ENCODE measurements at regions not wholly inside any gene's neighbourhood (a gene's known extent, or its start where the extent isn't known, plus 50 kb on each side); places are given as distances from the start of the nearest gene placed in this dataset.
"Not testable (repeated sequence)": the region's sequence is repeated elsewhere in the genome, so short reads cannot be mapped to it uniquely, and the experiment has no call there.

DNA sequence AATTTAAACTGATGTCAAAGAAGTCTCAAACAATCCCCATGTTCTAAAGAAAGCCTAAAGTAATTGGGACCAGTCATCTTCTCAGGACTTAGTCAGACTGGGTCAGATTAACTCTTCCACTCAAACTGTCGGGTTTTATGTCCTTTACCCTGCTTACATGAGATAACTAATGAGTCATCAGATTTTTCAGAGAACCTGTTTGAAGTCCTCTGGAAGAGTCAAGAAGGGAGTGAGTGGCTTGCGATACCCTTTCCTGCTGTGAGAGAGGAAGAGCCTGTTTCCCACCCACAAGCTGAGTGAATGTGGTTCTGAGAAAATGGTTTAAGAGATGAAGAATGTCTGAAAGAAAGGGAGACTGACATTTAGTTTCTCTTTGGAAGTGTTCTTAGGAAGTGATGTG, 1866.7 kb upstream of the C9orf72 start:
- H3K4me1 Mint-ChIP-seq = no peaks in the 10 kb centered on the region
- H3K9me3 ChIP-seq = no peaks in the 10 kb centered on the region
- H3K4me1 ChIP-seq (ENCODE audit: control insufficient read depth in 1 of 2, extremely low read depth in 1 of 2, insufficient read depth in 2 of 2, low read length in 2 of 2) = no peaks in the 10 kb centered on the region
- no peak overlapping the region for H3K4me3 Mint-ChIP-seq
- no peak overlapping the region for H3K27ac Mint-ChIP-seq
- 0% methylated on average over 1 of the region's 2 CpGs for WGBS (ENCODE audit: insufficient coverage)
- DNase-seq (no peak), ATAC-seq (replicated peaks in 1 of 4) (no peak)
- CTCF ChIA-PET = no interaction called here
- H3K36me3 ChIP-seq (ENCODE audit: control insufficient read depth in 2 of 2, extremely low read depth in 1 of 2, insufficient read depth in 1 of 2, low read length in 1 of 2) = no peaks in the 10 kb centered on the region
- no peak overlapping the region for H3K27ac ChIP-seq (ENCODE audit: low read length)
- POLR2A ChIA-PET = no interaction called here
- H3K36me3 Mint-ChIP-seq = no peaks in the 10 kb centered on the region
- H3K9me3 Mint-ChIP-seq = peaks cover 6 to 8% (median 6%) of the 10 kb centered on the region in 3 donors
- no peaks in the 10 kb centered on the region for H3K27me3 ChIP-seq (replicated peaks in 1 of 2; ENCODE audit: control insufficient read depth in 2 of 2, extremely low read depth in 1 of 2, insufficient read depth in 2 of 2, low read length in 1 of 2)
- no peaks in the 10 kb centered on the region for H3K27me3 Mint-ChIP-seq
- no peak overlapping the region for H3K4me3 ChIP-seq (ENCODE audit: control insufficient read depth in 1 of 2, extremely low read depth in 1 of 2, low read length in 1 of 2)

DNA sequence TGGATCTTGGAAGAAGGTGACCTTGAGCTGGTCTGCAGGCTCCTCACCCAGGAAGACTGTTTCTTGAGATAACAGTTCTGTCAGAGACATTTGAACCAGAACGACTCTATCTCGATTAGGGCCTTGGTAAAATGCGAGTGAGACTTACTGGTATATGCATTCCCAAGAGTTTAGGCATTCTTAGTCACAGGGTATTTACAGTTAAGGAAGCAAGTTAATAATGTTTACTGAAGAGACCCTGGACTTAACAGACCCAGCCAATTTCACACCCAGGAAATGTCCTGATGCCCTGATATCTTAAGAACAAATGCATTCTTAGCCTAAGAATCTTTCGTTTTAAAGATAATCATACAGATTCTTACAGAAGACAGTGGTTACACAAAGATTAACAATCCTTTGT, 1867.2 kb upstream of the C9orf72 start:
- no peaks in the 10 kb centered on the region for H3K4me1 Mint-ChIP-seq
- Histone ChIP-seq H3K27me3 (replicated peaks in 1 of 2; ENCODE audit: control insufficient read depth in 2 of 2, extremely low read depth in 1 of 2, insufficient read depth in 2 of 2, low read length in 1 of 2) (no peaks in the 10 kb centered on the region), H3K4me3 (ENCODE audit: control insufficient read depth in 1 of 2, extremely low read depth in 1 of 2, low read length in 1 of 2) (no peak overlapping the region), H3K27ac (ENCODE audit: low read length) (no peak overlapping the region), H3K9me3 (no peaks in the 10 kb centered on the region), H3K4me1 (ENCODE audit: control insufficient read depth in 1 of 2, extremely low read depth in 1 of 2, insufficient read depth in 2 of 2, low read length in 2 of 2) (no peaks in the 10 kb centered on the region), H3K36me3 (ENCODE audit: control insufficient read depth in 2 of 2, extremely low read depth in 1 of 2, insufficient read depth in 1 of 2, low read length in 1 of 2) (no peaks in the 10 kb centered on the region)
- ATAC-seq (replicated peaks in 1 of 4) = no peak
- 83% methylated on average over 1 of the region's 4 CpGs for WGBS (ENCODE audit: insufficient coverage)
- no peak for DNase-seq
- no peak overlapping the region for H3K27ac Mint-ChIP-seq
- ChIA-PET POLR2A (no interaction called here), CTCF (no interaction called here)
- no peaks in the 10 kb centered on the region for H3K36me3 Mint-ChIP-seq
- H3K27me3 Mint-ChIP-seq = no peaks in the 10 kb centered on the region
- H3K9me3 Mint-ChIP-seq = peaks cover 6 to 8% (median 6%) of the 10 kb centered on the region in 3 donors
- H3K4me3 Mint-ChIP-seq = no peak overlapping the region

DNA sequence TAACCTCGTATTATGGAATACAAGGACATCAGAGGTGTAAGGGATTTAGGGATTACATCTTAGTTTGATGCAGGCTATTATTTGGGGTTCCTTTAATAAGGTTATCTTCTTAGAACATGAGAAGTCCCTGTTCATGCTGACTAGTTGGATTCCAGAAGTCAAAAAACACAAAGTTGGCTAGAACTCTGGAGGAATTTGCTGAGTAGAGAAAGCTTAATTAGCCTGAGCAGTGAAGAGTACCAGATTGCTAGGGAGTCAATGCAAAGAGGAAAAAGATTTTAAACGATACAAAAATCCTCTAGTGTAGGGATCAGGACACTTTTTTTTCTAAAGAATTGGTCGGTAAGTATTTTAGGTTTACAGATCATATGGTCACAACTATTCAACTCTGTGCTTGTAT, 1872.5 kb upstream of the C9orf72 start:
- H3K4me3 Mint-ChIP-seq = no peak overlapping the region
- H3K9me3 ChIP-seq = no peaks in the 10 kb centered on the region
- CTCF ChIA-PET = no interaction called here
- no peaks in the 10 kb centered on the region for H3K4me1 ChIP-seq (ENCODE audit: control insufficient read depth in 1 of 2, extremely low read depth in 1 of 2, insufficient read depth in 2 of 2, low read length in 2 of 2)
- H3K9me3 Mint-ChIP-seq = peaks cover 6 to 13% (median 10%) of the 10 kb centered on the region in 3 donors
- DNase-seq (no peak), ATAC-seq (replicated peaks in 1 of 4) (no peak)
- POLR2A ChIA-PET = no interaction called here
- H3K4me1 Mint-ChIP-seq = no peaks in the 10 kb centered on the region
- no peak overlapping the region for H3K27ac ChIP-seq (ENCODE audit: low read length)
- WGBS (ENCODE audit: insufficient coverage) = 75% methylated on average over 1 of the region's 3 CpGs
- H3K36me3 Mint-ChIP-seq = no peaks in the 10 kb centered on the region
- no peaks in the 10 kb centered on the region for H3K27me3 Mint-ChIP-seq
- no peak overlapping the region for H3K4me3 ChIP-seq (ENCODE audit: control insufficient read depth in 1 of 2, extremely low read depth in 1 of 2, low read length in 1 of 2)
- H3K27ac Mint-ChIP-seq = no peak overlapping the region
- H3K36me3 ChIP-seq (ENCODE audit: control insufficient read depth in 2 of 2, extremely low read depth in 1 of 2, insufficient read depth in 1 of 2, low read length in 1 of 2) = no peaks in the 10 kb centered on the region
- no peaks in the 10 kb centered on the region for H3K27me3 ChIP-seq (replicated peaks in 1 of 2; ENCODE audit: control insufficient read depth in 2 of 2, extremely low read depth in 1 of 2, insufficient read depth in 2 of 2, low read length in 1 of 2)

DNA sequence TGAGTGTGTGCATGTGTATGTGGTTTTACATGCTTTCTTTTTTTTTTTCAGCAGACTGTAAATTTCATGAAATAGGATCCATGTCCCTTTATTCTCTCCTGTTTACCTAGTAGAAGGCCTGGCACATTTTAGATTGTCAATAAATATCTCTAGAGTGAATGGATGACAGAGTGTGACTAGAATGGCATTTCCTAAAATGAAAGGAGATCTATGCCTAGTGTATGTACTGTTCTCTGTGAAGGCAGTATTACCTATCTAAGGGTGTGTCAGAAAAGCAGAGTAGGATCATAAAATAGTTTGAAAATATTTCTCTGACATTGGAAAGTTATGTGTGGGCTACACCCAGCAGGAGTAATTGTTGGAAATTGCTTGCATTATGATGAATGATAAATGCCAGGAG, 1876.0 kb upstream of the C9orf72 start:
- Mint-ChIP-seq H3K36me3 (no peaks in the 10 kb centered on the region), H3K4me1 (no peaks in the 10 kb centered on the region), H3K27me3 (no peaks in the 10 kb centered on the region), H3K9me3 (peaks cover 7 to 15% (median 14%) of the 10 kb centered on the region in 3 donors), H3K27ac (no peak overlapping the region), H3K4me3 (no peak overlapping the region)
- Histone ChIP-seq H3K27ac (ENCODE audit: low read length) (no peak overlapping the region), H3K4me1 (ENCODE audit: control insufficient read depth in 1 of 2, extremely low read depth in 1 of 2, insufficient read depth in 2 of 2, low read length in 2 of 2) (no peaks in the 10 kb centered on the region), H3K36me3 (ENCODE audit: control insufficient read depth in 2 of 2, extremely low read depth in 1 of 2, insufficient read depth in 1 of 2, low read length in 1 of 2) (no peaks in the 10 kb centered on the region), H3K4me3 (ENCODE audit: control insufficient read depth in 1 of 2, extremely low read depth in 1 of 2, low read length in 1 of 2) (no peak overlapping the region), H3K9me3 (no peaks in the 10 kb centered on the region), H3K27me3 (replicated peaks in 1 of 2; ENCODE audit: control insufficient read depth in 2 of 2, extremely low read depth in 1 of 2, insufficient read depth in 2 of 2, low read length in 1 of 2) (no peaks in the 10 kb centered on the region)
- ATAC-seq (replicated peaks in 1 of 4) (no peak), DNase-seq (no peak)
- CTCF ChIA-PET = no interaction called here
- POLR2A ChIA-PET = no interaction called here

DNA sequence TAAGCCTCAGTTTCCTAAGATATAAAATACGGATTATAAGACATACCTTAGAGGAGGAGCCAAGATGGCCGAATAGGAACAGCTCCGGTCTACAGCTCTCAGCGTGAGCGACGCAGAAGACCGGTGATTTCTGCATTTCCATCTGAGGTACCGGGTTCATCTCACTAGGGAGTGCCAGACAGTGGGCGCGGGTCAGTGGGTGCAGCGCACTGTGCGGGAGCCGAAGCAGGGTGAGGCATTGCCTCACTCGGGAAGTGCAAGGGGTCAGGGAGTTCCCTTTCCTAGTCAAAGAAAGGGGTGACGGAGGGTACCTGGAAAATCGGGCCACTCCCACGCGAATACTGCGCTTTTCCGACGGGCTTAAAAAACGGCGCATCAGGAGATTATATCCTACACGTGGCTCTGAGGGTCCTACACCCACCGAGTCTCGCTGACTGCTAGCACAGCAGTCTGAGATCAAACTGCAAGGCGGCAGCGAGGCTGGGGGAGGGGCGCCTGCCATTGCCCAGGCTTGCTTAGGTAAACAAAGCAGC, 1877.1 kb upstream of the C9orf72 start:
- peaks cover 7 to 15% (median 14%) of the 10 kb centered on the region in 3 donors for H3K9me3 Mint-ChIP-seq
- H3K27me3 ChIP-seq (replicated peaks in 1 of 2; ENCODE audit: control insufficient read depth in 2 of 2, extremely low read depth in 1 of 2, insufficient read depth in 2 of 2, low read length in 1 of 2); H3K4me3 ChIP-seq (ENCODE audit: control insufficient read depth in 1 of 2, extremely low read depth in 1 of 2, low read length in 1 of 2); POLR2A ChIA-PET; DNase-seq; H3K4me1 Mint-ChIP-seq; H3K36me3 Mint-ChIP-seq; H3K9me3 ChIP-seq; H3K27ac ChIP-seq (ENCODE audit: low read length); H3K36me3 ChIP-seq (ENCODE audit: control insufficient read depth in 2 of 2, extremely low read depth in 1 of 2, insufficient read depth in 1 of 2, low read length in 1 of 2); ATAC-seq (replicated peaks in 1 of 4); H3K27ac Mint-ChIP-seq; H3K4me1 ChIP-seq (ENCODE audit: control insufficient read depth in 1 of 2, extremely low read depth in 1 of 2, insufficient read depth in 2 of 2, low read length in 2 of 2); H3K4me3 Mint-ChIP-seq; H3K27me3 Mint-ChIP-seq: not testable (repeated sequence)
- CTCF ChIA-PET = interaction anchor here in 1 of 2 donors (0.5 kb wide), 1 partner anchor 16 kb away, joined by 3 read pairs; no protein-coding TSS in a partner anchor
- 90% methylated on average over 20 of the region's 29 CpGs for WGBS (ENCODE audit: insufficient coverage)

DNA sequence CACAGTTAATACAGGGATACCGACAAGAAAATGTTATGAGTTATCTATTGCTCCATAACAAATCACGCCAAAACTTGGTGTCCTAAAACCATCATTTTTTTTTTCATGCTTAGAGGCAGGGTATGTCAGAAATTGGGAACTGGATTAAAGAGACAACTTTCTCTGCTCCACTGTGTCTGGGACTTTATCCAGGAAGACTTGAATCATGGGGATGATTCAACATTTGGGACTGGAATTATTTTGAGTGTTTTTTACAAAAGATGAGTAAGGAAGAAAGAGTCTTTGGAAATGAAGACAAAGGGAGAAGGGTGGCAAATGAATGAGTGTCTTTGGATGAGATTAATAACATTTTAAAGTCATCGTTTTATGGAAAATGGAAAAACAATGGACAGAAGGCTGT, 1883.7 kb upstream of the C9orf72 start:
- Histone ChIP-seq H3K27me3 (replicated peaks in 1 of 2; ENCODE audit: control insufficient read depth in 2 of 2, extremely low read depth in 1 of 2, insufficient read depth in 2 of 2, low read length in 1 of 2) (no peaks in the 10 kb centered on the region), H3K27ac (ENCODE audit: low read length) (no peak overlapping the region), H3K4me1 (ENCODE audit: control insufficient read depth in 1 of 2, extremely low read depth in 1 of 2, insufficient read depth in 2 of 2, low read length in 2 of 2) (no peaks in the 10 kb centered on the region), H3K36me3 (ENCODE audit: control insufficient read depth in 2 of 2, extremely low read depth in 1 of 2, insufficient read depth in 1 of 2, low read length in 1 of 2) (no peaks in the 10 kb centered on the region), H3K4me3 (ENCODE audit: control insufficient read depth in 1 of 2, extremely low read depth in 1 of 2, low read length in 1 of 2) (no peak overlapping the region), H3K9me3 (no peaks in the 10 kb centered on the region)
- ATAC-seq (replicated peaks in 1 of 4) = no peak
- CTCF ChIA-PET = no interaction called here
- no peak overlapping the region for H3K4me3 Mint-ChIP-seq
- H3K27ac Mint-ChIP-seq = no peak overlapping the region
- no peaks in the 10 kb centered on the region for H3K36me3 Mint-ChIP-seq
- no peaks in the 10 kb centered on the region for H3K4me1 Mint-ChIP-seq
- WGBS (ENCODE audit: insufficient coverage) = no CpG with 5 or more reads among the region's 3 CpGs
- no peak for DNase-seq
- POLR2A ChIA-PET = no interaction called here
- no peaks in the 10 kb centered on the region for H3K27me3 Mint-ChIP-seq
- peaks cover 3 to 36% (median 34%) of the 10 kb centered on the region in 3 donors for H3K9me3 Mint-ChIP-seq

DNA sequence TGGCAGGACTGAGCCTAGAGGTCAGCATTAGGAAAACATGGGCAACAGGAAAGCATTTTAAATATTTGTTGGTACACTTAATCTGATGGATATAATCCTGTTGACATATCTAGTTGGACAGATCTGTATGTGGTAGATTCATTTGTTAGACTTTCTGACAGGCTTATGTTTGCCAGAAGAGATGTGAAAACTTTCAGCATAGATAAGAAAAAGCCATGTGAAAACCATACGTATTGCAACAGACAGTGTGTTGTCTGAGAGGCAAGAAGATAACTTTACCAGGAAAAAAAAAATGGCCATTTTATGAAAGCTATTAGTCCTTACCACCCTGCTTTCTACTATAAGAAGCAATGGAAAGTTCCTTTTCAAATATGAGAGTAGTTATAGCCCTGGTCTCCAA, 1902.2 kb upstream of the C9orf72 start:
- H3K27me3 Mint-ChIP-seq = no peaks in the 10 kb centered on the region
- ATAC-seq (replicated peaks in 1 of 4) (no peak), DNase-seq (no peak)
- no peaks in the 10 kb centered on the region for H3K9me3 ChIP-seq
- no peaks in the 10 kb centered on the region for H3K36me3 Mint-ChIP-seq
- H3K4me3 ChIP-seq (ENCODE audit: control insufficient read depth in 1 of 2, extremely low read depth in 1 of 2, low read length in 1 of 2) = no peak overlapping the region
- no peak overlapping the region for H3K4me3 Mint-ChIP-seq
- no peaks in the 10 kb centered on the region for H3K4me1 Mint-ChIP-seq
- H3K27ac Mint-ChIP-seq = no peak overlapping the region
- no peaks in the 10 kb centered on the region for H3K27me3 ChIP-seq (replicated peaks in 1 of 2; ENCODE audit: control insufficient read depth in 2 of 2, extremely low read depth in 1 of 2, insufficient read depth in 2 of 2, low read length in 1 of 2)
- ChIA-PET CTCF (no interaction called here), POLR2A (no interaction called here)
- H3K9me3 Mint-ChIP-seq = peaks cover 11 to 15% (median 13%) of the 10 kb centered on the region in 3 donors
- no peak overlapping the region for H3K27ac ChIP-seq (ENCODE audit: low read length)
- H3K4me1 ChIP-seq (ENCODE audit: control insufficient read depth in 1 of 2, extremely low read depth in 1 of 2, insufficient read depth in 2 of 2, low read length in 2 of 2) = no peaks in the 10 kb centered on the region
- no CpG with 5 or more reads among the region's 1 CpG for WGBS (ENCODE audit: insufficient coverage)
- no peaks in the 10 kb centered on the region for H3K36me3 ChIP-seq (ENCODE audit: control insufficient read depth in 2 of 2, extremely low read depth in 1 of 2, insufficient read depth in 1 of 2, low read length in 1 of 2)

All from T-cell (primary cell).